HK-2 (cell line): ENCODE measurements at regions not wholly inside any gene's neighbourhood (a gene's known extent, or its start where the extent isn't known, plus 50 kb on each side); places are given as distances from the start of the nearest gene placed in this dataset.

ENCODE experiments used
- DNase-seq: peaks from one replicate; pipeline ENCODE4 v3.0.0-alpha.2; 2018; ENCODE audit not compliant: unreplicated experiment

- no peak for DNase-seq
Observed at GRCh38 chr20:52577696-52578095, 386.1 kb upstream of the ZFP64 start.

GRCh38 chr20:52572687-52573086 is 381.1 kb upstream of the ZFP64 start:
- no peak for DNase-seq

GRCh38 chr20:52569201-52569600 is 377.6 kb upstream of the ZFP64 start:
- DNase-seq: peak; percentile 14

GRCh38 chr20:52565614-52566013 is 374.0 kb upstream of the ZFP64 start:
- DNase-seq: no peak

GRCh38 chr20:52564594-52564993 is 373.0 kb upstream of the ZFP64 start:
- DNase-seq: no peak

- peak; percentile 77 for DNase-seq
Observed at GRCh38 chr20:52552181-52552872, 360.7 kb upstream of the ZFP64 start.

GRCh38 chr20:52542131-52542530 is 350.6 kb upstream of the ZFP64 start:
- no peak for DNase-seq

GRCh38 chr20:52540509-52540908 is 348.9 kb upstream of the ZFP64 start:
- DNase-seq: no peak

GRCh38 chr20:52539891-52540290 is 348.3 kb upstream of the ZFP64 start:
- DNase-seq: no peak

- peak; percentile 9 for DNase-seq
Observed at GRCh38 chr20:52536841-52537400, 345.3 kb upstream of the ZFP64 start.

- DNase-seq: no peak
Observed at GRCh38 chr20:52536040-52536439, 344.5 kb upstream of the ZFP64 start.

- DNase-seq: no peak
Observed at GRCh38 chr20:52534616-52535015, 343.0 kb upstream of the ZFP64 start.

GRCh38 chr20:52533401-52533800 is 341.8 kb upstream of the ZFP64 start:
- DNase-seq: no peak

GRCh38 chr20:52532674-52533073 is 341.1 kb upstream of the ZFP64 start:
- DNase-seq: no peak

- DNase-seq: no peak
Observed at GRCh38 chr20:52530571-52530970, 339.0 kb upstream of the ZFP64 start.

- peak; percentile 40 for DNase-seq
Observed at GRCh38 chr20:52529826-52530225, 338.2 kb upstream of the ZFP64 start.

GRCh38 chr20:52524861-52525260 is 333.3 kb upstream of the ZFP64 start:
- no peak for DNase-seq

- DNase-seq: no peak
Observed at GRCh38 chr20:52518735-52519134, 327.2 kb upstream of the ZFP64 start.

GRCh38 chr20:52515877-52516276 is 324.3 kb upstream of the ZFP64 start:
- DNase-seq: no peak

- no peak for DNase-seq
Observed at GRCh38 chr20:52500157-52500556, 308.6 kb upstream of the ZFP64 start.

- no peak for DNase-seq
Observed at GRCh38 chr20:52497731-52498130, 306.2 kb upstream of the ZFP64 start.

- DNase-seq: no peak
Observed at GRCh38 chr20:52496191-52496590, 304.6 kb upstream of the ZFP64 start.

GRCh38 chr20:52494244-52494643 is 302.7 kb upstream of the ZFP64 start:
- DNase-seq: peak; percentile 83

GRCh38 chr20:52493171-52493721 is 301.7 kb upstream of the ZFP64 start:
- DNase-seq: peak; percentile 6
